B cell (primary cell): ENCODE measurements at regions not wholly inside any gene's neighbourhood (a gene's known extent, or its start where the extent isn't known, plus 50 kb on each side); places are given as distances from the start of the nearest gene placed in this dataset.

Source experiments
- ATAC-seq: fragments of 200-7000 bp; cut with Tn5 transposase; one replicate; pipeline ENCODE4 v1.10.0; 2021; ENCODE audit warnings: low read depth, mild to moderate bottlenecking, moderate number of reproducible peaks, moderate library complexity
- CTCF ChIA-PET: fragments of 350-600 bp; sonication (Branson Sonifier 250); formaldehyde crosslinking; loops from one replicate; lab custom pipeline; 2021; ENCODE audit warnings: antibody characterized with exemption, inconsistent platforms; lab: Charles Lee
- POLR2A ChIA-PET: fragments of 350-600 bp; sonication (Branson Sonifier 250); formaldehyde crosslinking; loops from one replicate; lab custom pipeline; 2021; ENCODE audit warnings: antibody characterized with exemption; lab: Charles Lee
- DNase-seq: peaks from one replicate; pipeline ENCODE4 v3.0.0; 2013
- H2AFZ ChIP-seq: 2 replicates; pipeline ENCODE4 v1.6.1; 2012; ENCODE audit warnings: mild to moderate bottlenecking, low read depth, low read length; ENCODE audit not compliant: insufficient read depth, poor library complexity, severe bottlenecking
- H3K27ac ChIP-seq, 2 donors: 1 replicate in 1 of 2; 2 replicates in 1 of 2; pipeline ENCODE4 v1.5.1; 2012 to 2013; ENCODE audit warnings: low read length in 2 of 2, mild to moderate bottlenecking in 2 of 2, moderate library complexity in 1 of 2
- H3K27me3 ChIP-seq, 4 experiments: fragments of 200-600 bp in 1 of 4; sonication (generic) in 1 of 4; replicated peaks in 1 of 4; 1 replicate in 2 of 4; 2 replicates in 2 of 4; pipeline versions ENCODE4 v1.6.1 to v1.7.0; 2013 to 2016; ENCODE audit warnings: low read length in 3 of 4, mild to moderate bottlenecking in 2 of 4, mixed read lengths in 1 of 4, moderate library complexity in 1 of 4; ENCODE audit not compliant: insufficient read depth in 4 of 4, control insufficient read depth in 3 of 4; ENCODE audit errors: control extremely low read depth in 1 of 4
- H3K36me3 ChIP-seq, 2 experiments: replicated peaks in 1 of 2; 1 replicate in 1 of 2; 2 replicates in 1 of 2; pipeline versions ENCODE4 v1.6.1 to v1.7.1; 2013; ENCODE audit warnings: low read length in 1 of 2; ENCODE audit not compliant: insufficient read depth in 2 of 2, control insufficient read depth in 1 of 2; ENCODE audit errors: control extremely low read depth in 1 of 2, extremely low read depth in 1 of 2
- H3K4me1 ChIP-seq, 2 donors: fragments of 200-600 bp in 1 of 2; sonication (generic) in 1 of 2; 1 replicate in 1 of 2; 2 replicates in 1 of 2; pipeline versions ENCODE4 v1.5.1 to v1.6.1; 2013 to 2017; ENCODE audit warnings: low read length in 2 of 2; ENCODE audit not compliant: control insufficient read depth in 2 of 2, insufficient read depth in 2 of 2
- H3K4me2 ChIP-seq: replicated peaks from 2 replicates; pipeline ENCODE3; 2012; ENCODE audit warnings: mild to moderate bottlenecking, low read depth, low read length; ENCODE audit not compliant: poor library complexity, severe bottlenecking
- H3K4me3 ChIP-seq, 5 experiments: fragments of 200-600 bp in 1 of 5; sonication (generic) in 1 of 5; 1 replicate in 3 of 5; 2 replicates in 2 of 5; pipeline versions ENCODE4 v1.5.1 to v1.7.0; 2011 to 2016; ENCODE audit warnings: low read length in 4 of 5, mild to moderate bottlenecking in 4 of 5, low read depth in 2 of 5, control low read depth in 1 of 5, moderate library complexity in 1 of 5; ENCODE audit not compliant: insufficient read depth in 1 of 5; ENCODE audit errors: control extremely low read depth in 1 of 5, extremely low read depth in 1 of 5
- H3K79me2 ChIP-seq: fragments of 200-600 bp; sonication (generic); one replicate; pipeline ENCODE4 v1.6.0; 2016; ENCODE audit warnings: low read length; ENCODE audit not compliant: control insufficient read depth, insufficient read depth
- H3K9ac ChIP-seq: fragments of 200-600 bp; sonication (generic); 2 replicates; pipeline ENCODE4 v1.6.1; 2017; ENCODE audit warnings: mild to moderate bottlenecking, low read length, moderate library complexity
- H3K9me3 ChIP-seq, 3 donors: one replicate each; pipeline versions ENCODE4 v1.6.1 to v1.7.1; 2013; ENCODE audit warnings: low read length in 2 of 3; ENCODE audit not compliant: control insufficient read depth in 2 of 3, insufficient read depth in 1 of 3; ENCODE audit errors: control extremely low read depth in 1 of 3
- H4K20me1 ChIP-seq: 2 replicates; pipeline ENCODE4 v1.6.0; 2012; ENCODE audit warnings: mild to moderate bottlenecking, low read length; ENCODE audit not compliant: insufficient read depth, control insufficient read depth, poor library complexity, severe bottlenecking
- H3K27ac Mint-ChIP-seq: one replicate; pipeline ENCODE4 v1.8.0; 2021; ENCODE audit warnings: mixed read lengths
- H3K27me3 Mint-ChIP-seq: one replicate; pipeline ENCODE4 v1.8.0; 2021; ENCODE audit warnings: mixed read lengths
- H3K4me1 Mint-ChIP-seq: one replicate; pipeline ENCODE4 v1.8.0; 2021; ENCODE audit warnings: mixed read lengths
- H3K4me3 Mint-ChIP-seq: one replicate; pipeline ENCODE4 v1.8.0; 2021; ENCODE audit warnings: mixed read lengths
- H3K9me3 Mint-ChIP-seq: one replicate; pipeline ENCODE4 v1.8.0; 2022; ENCODE audit warnings: mixed read lengths; ENCODE audit not compliant: insufficient read depth
- CTCF ChIP-seq: fragments of 200-600 bp; IDR thresholded peaks from one replicate; pipeline ENCODE4 v1.8.0; 2022; ENCODE audit warnings: antibody characterized with exemption, mild to moderate bottlenecking
- EZH2 ChIP-seq: IDR thresholded peaks from 2 replicates; pipeline ENCODE4 v1.6.1; 2012; ENCODE audit warnings: borderline replicate concordance, low read depth, mild to moderate bottlenecking, moderate library complexity, low read length; ENCODE audit not compliant: insufficient read depth, poor library complexity, severe bottlenecking
- WGBS: methylation state at CpG from one replicate; pipeline ENCODE4 v1.1.5; 2013; ENCODE audit warnings: missing lambda C conversion rate; ENCODE audit not compliant: insufficient coverage; 5-methylcytosine and 5-hydroxymethylcytosine counted together
- intact Hi-C: fragments of 100-400 bp; cut with micrococcal nuclease; formaldehyde crosslinking; loops from one replicate; pipeline ENCODE4 v1.10.0; 2022

DNA sequence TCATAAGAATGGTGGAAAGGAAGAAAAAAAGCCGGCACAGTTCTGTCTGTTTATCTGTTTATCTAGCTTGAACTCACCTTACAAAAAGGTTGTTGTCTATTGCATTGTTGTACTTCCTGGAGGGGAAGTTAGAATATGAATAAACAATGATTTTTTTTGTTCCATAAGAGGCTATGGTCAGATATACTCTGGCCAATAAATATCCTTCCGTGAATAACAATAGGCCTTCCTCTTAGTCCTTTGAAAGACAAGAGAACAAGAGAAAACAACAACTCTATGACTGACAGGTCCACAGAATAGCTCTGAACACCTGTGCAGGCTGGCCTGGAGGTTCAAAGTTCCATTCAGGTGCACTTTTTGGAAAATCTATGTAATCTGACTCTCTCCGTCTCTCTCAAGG is 192.8 kb upstream of the KRR1 start:
- H3K9me3 ChIP-seq, result no peaks in the 10 kb centered on the region
- H3K4me2 ChIP-seq, result no peak overlapping the region
- H3K79me2 ChIP-seq, result no peaks in the 10 kb centered on the region
- no peaks in the 10 kb centered on the region for H3K27me3 ChIP-seq
- H3K4me3 ChIP-seq, result no peak overlapping the region
- H3K27ac ChIP-seq, result no peak overlapping the region
- no peak overlapping the region for H3K27ac Mint-ChIP-seq
- no peaks in the 10 kb centered on the region for H3K27me3 Mint-ChIP-seq
- ChIA-PET CTCF (no interaction called here), POLR2A (no interaction called here)
- H2AFZ ChIP-seq, result no peak overlapping the region
- no peaks in the 10 kb centered on the region for H3K4me1 Mint-ChIP-seq
- WGBS, result no CpG with 5 or more reads among the region's 3 CpGs
- H3K36me3 ChIP-seq, result no peaks in the 10 kb centered on the region
- DNase-seq (no peak), ATAC-seq (no peak)
- no peak overlapping the region for H3K4me3 Mint-ChIP-seq
- H4K20me1 ChIP-seq, result no peaks in the 10 kb centered on the region
- no peaks in the 10 kb centered on the region for H3K9me3 Mint-ChIP-seq
- no peak for TF ChIP-seq CTCF
- TF ChIP-seq EZH2, result no peak
- intact Hi-C loops, result no loop called here
- H3K9ac ChIP-seq, result no peak overlapping the region
- H3K4me1 ChIP-seq, result no peaks in the 10 kb centered on the region

DNA sequence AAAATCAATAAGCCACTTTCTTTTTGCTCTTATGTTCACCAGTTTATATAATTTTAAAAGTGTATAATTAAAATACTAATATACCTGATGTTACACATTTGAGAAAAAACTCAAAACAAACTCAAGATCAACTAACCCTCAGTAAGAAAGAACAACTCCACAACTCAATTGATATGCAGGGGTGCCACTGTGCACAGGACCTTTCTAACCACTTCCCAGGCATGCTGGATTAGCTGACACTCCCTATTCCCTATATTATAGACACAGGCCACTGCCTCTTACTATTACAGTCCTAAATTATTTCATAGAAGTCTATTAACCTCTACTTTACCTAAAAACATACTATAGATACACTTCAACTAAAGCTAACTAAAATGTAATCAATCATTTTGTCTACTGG is 191.7 kb upstream of the KRR1 start:
- POLR2A ChIA-PET, result no interaction called here
- H3K4me3 Mint-ChIP-seq, result no peak overlapping the region

More for the DNA sequence above, 191.7 kb upstream of the KRR1 start:
- H3K27me3 ChIP-seq, result no peaks in the 10 kb centered on the region
- no peak overlapping the region for H2AFZ ChIP-seq
- CTCF ChIA-PET, result no interaction called here
- H3K4me3 ChIP-seq, result no peak overlapping the region
- H3K27ac ChIP-seq, result no peak overlapping the region
- no peaks in the 10 kb centered on the region for H3K27me3 Mint-ChIP-seq
- H3K4me1 ChIP-seq, result no peaks in the 10 kb centered on the region
- H3K9me3 Mint-ChIP-seq, result no peaks in the 10 kb centered on the region
- no peak overlapping the region for H3K9ac ChIP-seq
- no peak for ATAC-seq
- no peaks in the 10 kb centered on the region for H3K79me2 ChIP-seq
- no peak for DNase-seq
- no peaks in the 10 kb centered on the region for H3K36me3 ChIP-seq
- no peaks in the 10 kb centered on the region for H3K9me3 ChIP-seq
- no peak overlapping the region for H3K4me2 ChIP-seq
- TF ChIP-seq EZH2 (no peak), CTCF (no peak)
- intact Hi-C loops, result no loop called here
- H3K4me1 Mint-ChIP-seq, result no peaks in the 10 kb centered on the region
- H4K20me1 ChIP-seq, result no peaks in the 10 kb centered on the region
- no peak overlapping the region for H3K27ac Mint-ChIP-seq
